HFFc6 (cell line): ENCODE measurements at regions not wholly inside any gene's neighbourhood (a gene's known extent, or its start where the extent isn't known, plus 50 kb on each side); places are given as distances from the start of the nearest gene placed in this dataset.
A peak's percentile ranks its signal among the peaks of the same experiment; 100 is the strongest.
"Not testable (repeated sequence)": the region's sequence is repeated elsewhere in the genome, so short reads cannot be mapped to it uniquely, and the experiment has no call there.

ENCODE experiments used
- DNase-seq: peaks from one replicate; pipeline ENCODE4 v3.0.0-alpha.2; 2018
- H3K27ac Mint-ChIP-seq: 2 replicates; pipeline ENCODE4 v1.8.0; 2020; ENCODE audit warnings: mild to moderate bottlenecking, mixed read lengths
- H3K27me3 Mint-ChIP-seq: 2 replicates; pipeline ENCODE4 v1.8.0; 2021; ENCODE audit warnings: mild to moderate bottlenecking, moderate library complexity, mixed read lengths; ENCODE audit not compliant: insufficient read depth
- H3K36me3 Mint-ChIP-seq: 2 replicates; pipeline ENCODE4 v1.8.0; 2021; ENCODE audit warnings: low read depth, mixed read lengths
- H3K4me1 Mint-ChIP-seq: 2 replicates; pipeline ENCODE4 v1.8.0; 2020; ENCODE audit warnings: low read depth, mixed read lengths
- H3K4me3 Mint-ChIP-seq: 2 replicates; pipeline ENCODE4 v1.8.0; 2020; ENCODE audit warnings: mild to moderate bottlenecking, moderate library complexity, mixed read lengths
- H3K9me3 Mint-ChIP-seq: 2 replicates; pipeline ENCODE4 v1.8.0; 2020; ENCODE audit warnings: mild to moderate bottlenecking, mixed read lengths
- CTCF ChIP-seq: fragments of 200-600 bp; sonication (generic); IDR thresholded peaks from 2 replicates; pipeline ENCODE4 v1.5.0; 2021; ENCODE audit warnings: antibody characterized with exemption, mild to moderate bottlenecking

- Mint-ChIP-seq H3K4me3 (no peak overlapping the region), H3K36me3 (peaks cover 11% of the 10 kb centered on the region), H3K27me3 (no peaks in the 10 kb centered on the region), H3K27ac (no peak overlapping the region), H3K4me1 (peaks cover 63% of the 10 kb centered on the region), H3K9me3 (no peaks in the 10 kb centered on the region)
- no peak for TF ChIP-seq CTCF
- DNase-seq: no peak
These were observed 51.0 kb downstream of the FHIP2A start for GRCh38 chr10:114872519-114873087.

- TF ChIP-seq CTCF: no peak
- no peak overlapping the region for H3K27ac Mint-ChIP-seq
- H3K9me3 Mint-ChIP-seq: no peaks in the 10 kb centered on the region
- H3K36me3 Mint-ChIP-seq: peaks cover 10% of the 10 kb centered on the region
- H3K4me3 Mint-ChIP-seq: no peak overlapping the region
- H3K27me3 Mint-ChIP-seq: no peaks in the 10 kb centered on the region; the same call in 1 of the 2 replicates
- peaks cover 50% of the 10 kb centered on the region for H3K4me1 Mint-ChIP-seq
- DNase-seq: no peak
These were observed 53.3 kb downstream of the FHIP2A start for GRCh38 chr10:114874827-114875411.

- peaks cover 43% of the 10 kb centered on the region for H3K4me1 Mint-ChIP-seq
- H3K4me3 Mint-ChIP-seq, DNase-seq, H3K27me3 Mint-ChIP-seq, H3K9me3 Mint-ChIP-seq, H3K27ac Mint-ChIP-seq: not testable (repeated sequence)
- H3K36me3 Mint-ChIP-seq: peaks cover 10% of the 10 kb centered on the region
These were observed 54.1 kb downstream of the FHIP2A start for GRCh38 chr10:114875590-114876081.

GRCh38 chr10:114876169-114876568 is 54.6 kb downstream of the FHIP2A start:
- Mint-ChIP-seq H3K36me3 (peaks cover 10% of the 10 kb centered on the region), H3K4me3 (no peak overlapping the region), H3K4me1 (peaks cover 41% of the 10 kb centered on the region), H3K9me3 (no peaks in the 10 kb centered on the region), H3K27me3 (no peaks in the 10 kb centered on the region; the same call in 1 of the 2 replicates), H3K27ac (no peak overlapping the region)
- no peak for TF ChIP-seq CTCF
- no peak for DNase-seq

GRCh38 chr10:114876602-114877300 is 55.2 kb downstream of the FHIP2A start:
- Mint-ChIP-seq H3K4me3 (0 out of 2 replicates have a peak overlapping the region, but pooled peaks have one; percentile 20), H3K27ac (no peak overlapping the region)

More at GRCh38 chr10:114876602-114877300, 55.2 kb downstream of the FHIP2A start:
- peak; percentile 52 for DNase-seq
- no peaks in the 10 kb centered on the region for H3K9me3 Mint-ChIP-seq
- peaks cover 5% of the 10 kb centered on the region for H3K36me3 Mint-ChIP-seq
- H3K4me1 Mint-ChIP-seq: peaks cover 35% of the 10 kb centered on the region
- no peaks in the 10 kb centered on the region; the same call in 1 of the 2 replicates for H3K27me3 Mint-ChIP-seq
- TF ChIP-seq CTCF: peak; percentile 85
